Renal cortex interstitium (tissue), 11 donors: ENCODE measurements at regions not wholly inside any gene's neighbourhood (a gene's known extent, or its start where the extent isn't known, plus 50 kb on each side); places are given as distances from the start of the nearest gene placed in this dataset.

Source experiments
- DNase-seq, 11 donors: peaks; one replicate each; pipeline ENCODE4 v3.0.0-alpha.2; 2013; ENCODE audit warnings: low read depth in 9 of 11, low spot score in 4 of 11; ENCODE audit errors: extremely low read depth in 1 of 11

- no peak for DNase-seq
Measured at GRCh38 chr5:174281089-174281760, 235.7 kb downstream of the NSG2 start.

- DNase-seq: no peak
Measured at GRCh38 chr5:174281855-174282254, 236.3 kb downstream of the NSG2 start.

- no peak for DNase-seq
Measured at GRCh38 chr5:174282391-174282790, 236.9 kb downstream of the NSG2 start.

- DNase-seq: no peak
Measured at GRCh38 chr5:174283211-174284005, 237.9 kb downstream of the NSG2 start.

- no peak for DNase-seq
Measured at GRCh38 chr5:174284873-174285272, 239.4 kb downstream of the NSG2 start.

- no peak for DNase-seq
Measured at GRCh38 chr5:174287761-174288160, 242.3 kb downstream of the NSG2 start.

- DNase-seq: no peak
Measured at GRCh38 chr5:174288439-174288838, 242.9 kb downstream of the NSG2 start.

- DNase-seq: no peak
Measured at GRCh38 chr5:174291162-174291561, 245.7 kb downstream of the NSG2 start.

GRCh38 chr5:174292348-174292747 lies 246.8 kb downstream of the NSG2 start:
- no peak for DNase-seq

- DNase-seq: no peak
Measured at GRCh38 chr5:174293006-174293405, 247.5 kb downstream of the NSG2 start.

GRCh38 chr5:174293481-174293880 lies 248.0 kb downstream of the NSG2 start:
- no peak for DNase-seq

GRCh38 chr5:174294891-174295620 lies 249.6 kb downstream of the NSG2 start:
- no peak for DNase-seq

- no peak for DNase-seq
Measured at GRCh38 chr5:174295702-174296436, 250.4 kb downstream of the NSG2 start.

- no peak for DNase-seq
Measured at GRCh38 chr5:174300118-174300940, 254.8 kb downstream of the NSG2 start.

GRCh38 chr5:174300941-174301761 lies 255.6 kb downstream of the NSG2 start:
- peak in 1 of 11 donors; percentile 8 for DNase-seq

- DNase-seq: no peak
Measured at GRCh38 chr5:174301848-174302625, 256.5 kb downstream of the NSG2 start.

- no peak for DNase-seq
Measured at GRCh38 chr5:174303035-174303434, 257.5 kb downstream of the NSG2 start.
